Effector CD4-positive, alpha-beta T cell (primary cell): ENCODE measurements at regions not wholly inside any gene's neighbourhood (a gene's known extent, or its start where the extent isn't known, plus 50 kb on each side); places are given as distances from the start of the nearest gene placed in this dataset.

Experiments used
- DNase-seq: peaks from one replicate; pipeline ENCODE4 v3.0.0-alpha.2; 2020

DNA sequence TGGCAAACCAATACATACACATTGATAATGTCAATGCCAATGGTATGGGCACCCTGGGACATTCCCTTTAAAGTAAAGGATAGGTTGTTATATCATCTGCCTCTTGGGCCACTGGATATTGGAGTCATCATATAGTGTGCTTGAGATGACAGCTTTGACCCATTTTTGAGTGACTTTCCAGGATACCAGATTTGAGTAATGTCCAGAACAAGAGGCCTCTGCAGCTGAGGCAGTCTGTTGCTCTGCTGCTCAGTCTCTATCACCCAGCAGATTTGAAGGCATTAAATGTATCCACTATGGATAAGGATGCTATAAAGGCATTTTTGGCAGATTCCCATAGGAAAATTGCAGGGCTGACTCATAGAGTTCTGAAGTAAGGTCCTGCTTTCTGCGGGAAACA is 525.6 kb upstream of the SEMA6A start:
- no peak for DNase-seq

- no peak for DNase-seq
These were observed 523.5 kb upstream of the SEMA6A start for GRCh38 chr5:117098094-117098493.

DNA sequence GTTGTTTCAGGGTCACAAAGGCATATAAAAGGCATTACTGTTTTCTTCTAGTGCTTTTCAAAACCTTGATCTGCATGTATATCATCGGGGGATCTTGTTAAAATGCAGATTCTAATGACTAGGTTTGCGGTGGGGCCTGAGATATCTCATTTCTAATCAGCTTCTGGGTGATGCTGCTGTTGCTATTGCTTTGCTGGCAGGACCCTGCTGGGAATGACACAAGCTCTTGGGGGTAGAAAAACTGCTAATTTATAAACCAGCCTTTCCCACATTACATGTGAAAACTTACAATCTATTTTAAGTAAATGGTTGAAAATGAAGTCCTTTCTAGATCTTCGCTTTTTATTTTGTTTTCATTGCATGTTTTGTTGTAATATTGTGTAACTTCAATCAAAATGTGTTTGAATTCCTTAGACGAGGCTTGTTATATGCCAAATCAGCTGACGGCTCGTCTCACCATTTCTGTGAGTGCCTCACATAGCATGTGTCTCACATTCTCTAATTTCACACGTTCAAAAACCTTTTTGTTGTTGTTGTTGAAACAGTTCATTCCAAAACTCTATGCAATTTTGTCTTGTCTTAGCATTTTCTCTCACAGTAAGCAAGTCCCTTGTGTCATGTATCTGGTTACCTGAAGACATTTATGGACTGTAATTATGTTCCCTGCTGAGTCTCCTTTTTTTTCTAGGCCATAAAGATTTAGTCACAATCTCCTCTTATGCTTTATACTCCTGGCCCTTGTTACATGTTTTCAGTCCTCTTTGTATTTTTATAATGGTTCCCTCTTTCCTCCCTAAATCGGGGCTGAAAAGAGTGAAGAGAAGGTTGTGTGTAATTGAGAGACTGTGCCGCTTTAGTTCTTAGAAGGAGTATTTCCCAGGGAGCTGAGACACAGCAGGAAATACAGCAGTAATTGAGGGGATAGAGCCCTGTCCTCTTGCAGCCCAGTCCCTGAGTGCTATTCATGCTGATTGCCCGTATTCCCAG is 521.0 kb upstream of the SEMA6A start:
- no peak for DNase-seq

DNA sequence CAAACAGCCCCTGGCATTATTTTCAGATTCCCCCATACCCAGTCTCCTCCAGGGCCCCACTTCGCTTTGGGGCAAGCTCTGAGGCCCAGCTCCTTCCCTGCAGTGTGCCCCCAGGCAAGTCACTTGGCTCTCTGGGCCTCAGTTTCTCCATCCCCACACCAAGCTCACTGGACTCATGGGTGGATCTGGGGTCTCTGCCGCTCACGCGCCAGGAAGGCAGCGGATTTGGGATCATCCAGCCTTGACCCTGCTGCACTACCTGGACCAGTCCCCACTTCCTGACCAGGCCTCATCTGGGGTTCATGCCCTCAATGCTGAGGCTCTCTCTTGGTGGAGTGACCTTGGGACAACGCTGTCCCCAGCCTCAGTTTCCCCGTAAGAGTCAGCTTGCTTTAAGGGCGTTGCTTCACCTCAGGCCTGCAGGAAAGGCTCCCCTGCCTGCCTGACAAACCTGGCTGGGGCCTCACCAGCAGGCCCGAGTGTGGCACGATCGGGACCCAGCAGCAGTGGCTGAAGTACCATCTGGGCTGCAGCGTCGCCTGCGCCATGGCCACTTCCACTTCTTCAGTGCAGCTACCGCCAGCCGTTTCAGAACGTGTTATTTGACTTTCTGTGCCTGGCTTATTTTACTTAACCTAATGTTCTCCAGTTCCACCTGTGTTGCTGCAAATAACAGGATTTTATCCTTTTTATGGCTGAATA is 519.6 kb upstream of the SEMA6A start:
- no peak for DNase-seq

GRCh38 chr5:117093653-117094052 is 519.0 kb upstream of the SEMA6A start:
- no peak for DNase-seq

DNA sequence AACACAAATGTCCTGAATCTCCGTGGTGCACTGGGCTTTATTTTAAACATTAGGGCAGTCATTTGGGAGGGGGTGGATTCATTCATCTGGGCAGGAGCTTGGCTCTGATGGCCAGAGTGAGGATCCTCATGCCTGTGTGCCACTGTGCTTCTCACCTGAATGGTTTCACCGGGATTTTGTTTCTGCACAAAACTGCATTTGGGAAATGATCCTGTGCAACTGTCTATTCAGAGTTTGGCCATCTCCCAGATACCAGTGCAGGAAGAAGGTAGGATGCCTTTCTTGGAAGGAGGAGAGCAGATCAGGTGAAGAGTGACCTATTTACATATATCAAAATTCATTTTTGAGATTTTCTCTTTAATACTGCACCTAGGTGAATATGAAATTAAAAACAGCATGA is 514.4 kb upstream of the SEMA6A start:
- no peak for DNase-seq

DNA sequence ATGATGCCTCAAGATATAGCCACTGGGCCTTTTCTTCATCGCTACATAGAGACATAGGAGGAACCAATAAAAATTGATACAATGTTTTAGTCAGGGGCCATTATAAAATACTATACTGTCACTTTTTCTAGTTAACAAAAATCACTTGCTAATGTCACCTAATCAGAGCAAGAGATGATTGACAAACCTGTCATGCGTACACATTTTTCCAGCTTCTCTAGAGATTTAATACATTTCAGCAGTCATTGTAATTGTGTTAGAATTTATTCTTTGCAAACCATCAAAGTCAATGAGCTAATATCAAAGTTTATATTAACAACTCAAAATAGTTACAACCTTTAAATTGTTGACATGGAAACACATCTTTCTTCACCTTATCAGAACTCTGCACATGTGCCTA is 513.6 kb upstream of the SEMA6A start:
- DNase-seq = no peak

DNA sequence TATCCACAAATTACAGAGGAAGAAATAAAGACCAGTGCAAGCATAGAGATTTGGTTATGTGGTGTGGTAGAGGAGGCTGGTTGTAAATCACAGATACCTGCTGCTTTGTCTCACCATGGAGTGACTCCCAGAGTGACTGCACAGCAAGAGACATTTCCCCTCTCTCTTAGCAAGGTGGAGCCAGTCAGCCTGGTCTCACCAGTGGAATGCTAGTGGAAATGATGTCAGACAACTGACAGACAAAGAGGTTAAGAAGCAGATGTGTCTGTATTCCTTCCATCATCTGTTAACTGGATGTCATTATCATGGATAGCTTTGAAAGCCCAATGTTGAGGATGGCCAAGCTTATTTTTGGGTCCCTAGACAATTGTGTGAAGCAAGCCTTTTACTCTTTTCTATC is 509.4 kb upstream of the SEMA6A start:
- no peak for DNase-seq

- no peak for DNase-seq
These were observed 508.4 kb upstream of the SEMA6A start for GRCh38 chr5:117082977-117083376.

DNA sequence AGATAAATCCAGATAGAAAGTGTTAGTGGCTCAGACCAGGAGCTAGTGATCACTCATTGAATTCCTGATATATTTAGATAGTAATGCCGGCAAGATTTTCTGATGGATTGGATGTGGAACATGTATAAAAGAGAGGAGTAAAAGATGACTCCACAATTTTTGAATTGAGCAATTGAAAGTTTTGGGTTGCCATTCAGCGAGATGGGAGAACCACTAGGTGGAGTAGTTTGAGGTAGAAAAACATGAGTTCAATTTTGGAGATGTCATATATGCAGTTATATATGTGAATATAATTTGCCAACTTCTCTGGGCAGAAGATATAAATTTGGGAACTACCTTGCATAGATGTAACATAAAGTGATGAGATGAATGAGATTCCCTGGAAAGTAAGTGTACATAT is 502.5 kb upstream of the SEMA6A start:
- no peak for DNase-seq

DNA sequence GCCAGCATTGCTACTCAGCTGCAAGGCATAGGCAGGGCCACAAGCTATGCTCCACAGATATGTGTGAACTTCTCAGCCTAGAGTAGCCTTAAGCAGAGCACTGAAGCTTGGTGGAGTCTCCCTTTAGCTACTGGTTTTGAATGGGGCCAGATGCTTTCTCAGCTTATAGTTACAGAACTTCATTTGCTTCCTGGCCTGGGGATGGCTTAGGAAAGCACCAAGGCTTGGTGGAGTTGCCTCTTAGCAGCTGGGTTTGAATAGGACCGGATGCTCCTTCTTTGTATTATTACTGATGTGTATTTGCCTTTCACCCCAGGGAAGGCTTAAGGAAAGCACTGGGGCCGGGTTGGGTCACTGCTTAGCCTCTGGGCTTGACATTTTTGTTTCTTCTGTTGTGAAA is 497.8 kb upstream of the SEMA6A start:
- DNase-seq = no peak

DNA sequence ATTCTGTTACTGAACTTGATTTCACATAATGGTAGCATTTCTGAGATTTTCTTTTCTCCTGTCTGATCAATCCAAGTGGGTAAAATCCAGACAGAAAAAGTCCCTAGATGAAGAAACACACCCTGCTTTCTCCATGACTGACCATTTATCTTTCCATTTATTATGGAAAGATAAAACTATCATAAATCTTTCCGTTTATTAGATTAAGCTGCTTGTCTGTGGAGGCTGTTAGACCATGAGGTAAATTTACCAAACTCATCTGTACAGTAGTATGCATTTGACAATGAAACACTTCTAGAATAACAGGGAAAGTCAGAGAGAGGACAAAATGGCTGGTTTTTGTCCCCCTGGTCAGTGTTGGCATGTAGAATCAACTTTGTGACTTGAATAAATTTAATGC is 491.2 kb upstream of the SEMA6A start:
- no peak for DNase-seq

GRCh38 chr5:117065161-117065560 is 490.5 kb upstream of the SEMA6A start:
- no peak for DNase-seq

DNA sequence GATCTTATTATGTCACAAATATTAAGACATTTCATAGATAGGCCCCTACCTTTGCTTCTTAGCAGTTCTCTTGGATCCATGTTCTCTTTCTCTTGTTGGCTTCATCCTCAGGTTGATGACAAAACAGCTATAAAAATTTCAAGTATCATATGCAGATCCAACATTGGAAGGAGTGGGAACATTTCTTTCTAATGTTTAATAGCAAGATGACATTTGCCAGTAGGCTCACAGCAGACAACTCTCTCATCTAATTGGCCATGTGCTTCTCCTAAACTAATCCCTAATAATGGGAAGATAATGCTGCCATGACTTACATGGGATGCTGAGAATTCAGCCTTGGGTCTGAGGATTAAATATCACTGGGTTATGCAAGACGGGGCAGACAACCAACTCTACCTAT is 485.5 kb upstream of the SEMA6A start:
- DNase-seq = no peak

- no peak for DNase-seq
These were observed 484.1 kb upstream of the SEMA6A start for GRCh38 chr5:117058740-117059139.

GRCh38 chr5:117055517-117055916 is 480.9 kb upstream of the SEMA6A start:
- DNase-seq = no peak

DNA sequence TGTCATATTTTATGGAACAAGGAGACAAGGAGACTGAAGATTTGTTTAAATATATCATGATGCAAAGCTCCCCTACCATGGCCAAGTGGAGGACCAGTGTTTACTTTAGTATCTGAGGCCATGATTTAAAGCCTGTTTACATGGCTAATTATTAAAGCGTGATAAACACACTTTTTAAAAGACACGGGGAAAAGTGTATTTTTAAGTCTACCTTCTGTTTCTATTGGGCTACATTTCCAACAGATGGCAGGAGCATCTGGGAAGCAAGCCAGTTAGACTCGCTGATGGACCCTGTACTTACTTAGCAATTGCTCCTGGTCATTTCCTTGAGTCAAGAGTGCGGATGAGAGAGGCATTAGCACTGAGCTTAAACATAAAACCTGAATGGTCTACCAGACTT is 480.3 kb upstream of the SEMA6A start:
- no peak for DNase-seq

DNA sequence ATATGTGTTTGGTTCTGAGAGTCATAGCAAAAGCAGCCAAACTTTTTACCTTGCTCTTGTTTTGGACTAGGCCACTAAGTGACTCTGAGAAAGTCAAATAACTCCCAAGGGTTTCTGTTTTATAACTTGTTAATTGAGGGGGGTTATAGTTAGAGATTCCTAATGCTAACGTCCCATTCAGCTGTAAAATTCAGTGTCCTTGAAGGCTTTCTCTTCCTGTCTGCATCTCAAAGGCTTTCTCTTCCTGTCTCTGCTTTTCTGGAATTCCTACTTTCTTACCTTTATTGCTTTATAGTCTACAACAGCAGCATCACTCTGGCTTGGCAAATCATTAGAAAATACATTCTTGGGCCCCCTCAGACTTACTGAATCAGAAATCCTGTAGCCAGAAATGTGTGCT is 479.5 kb upstream of the SEMA6A start:
- no peak for DNase-seq

DNA sequence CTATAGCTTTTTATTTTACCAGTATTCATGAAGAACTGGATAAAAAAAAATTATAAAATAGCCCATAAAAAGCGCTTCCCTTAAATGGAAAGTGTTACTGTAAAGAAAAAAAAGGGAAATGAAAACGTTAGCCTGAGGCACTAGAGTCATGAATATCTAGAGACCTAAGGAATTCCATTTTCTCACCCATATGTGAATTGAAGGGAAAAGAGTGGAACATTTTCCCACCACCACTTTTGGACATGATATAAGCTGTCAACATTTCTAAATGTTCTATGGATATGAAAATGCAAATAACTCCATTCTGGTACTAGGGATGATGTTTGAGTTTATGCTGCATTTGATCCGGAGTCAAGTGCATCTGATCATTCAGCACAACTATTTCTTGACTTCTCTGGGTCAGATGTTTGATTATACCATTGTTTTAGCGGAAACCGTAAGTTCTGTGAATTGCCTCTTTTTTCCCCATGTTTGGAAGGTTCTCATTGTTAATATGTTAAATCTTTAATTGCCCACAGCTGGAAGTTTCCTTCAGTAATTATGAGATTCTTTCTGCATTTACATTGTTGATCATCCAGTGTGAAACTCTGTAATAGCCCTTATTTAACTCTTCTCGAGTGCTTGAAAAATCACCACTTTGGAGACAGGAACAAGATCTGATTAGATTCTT is 467.4 kb upstream of the SEMA6A start:
- no peak for DNase-seq

- DNase-seq = no peak
These were observed 464.4 kb upstream of the SEMA6A start for GRCh38 chr5:117039035-117039434.

DNA sequence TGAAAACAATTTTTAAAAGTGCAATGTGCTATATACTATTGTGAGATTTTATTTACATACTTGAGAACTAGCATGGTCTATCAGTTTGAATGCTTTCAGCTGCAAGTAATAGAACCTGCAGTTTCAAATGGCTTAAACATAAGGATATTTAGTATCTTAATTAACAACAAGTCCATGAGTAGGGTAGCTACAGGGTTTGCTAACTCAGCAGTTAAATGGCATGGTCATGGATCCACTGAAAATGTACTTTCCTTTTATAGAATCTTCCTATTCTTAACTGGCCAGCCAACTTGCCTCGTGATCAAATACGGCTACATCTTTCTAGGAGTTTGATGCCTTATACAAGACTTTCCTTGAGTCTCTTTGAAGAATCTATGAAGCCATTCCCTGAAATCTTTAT is 452.8 kb upstream of the SEMA6A start:
- DNase-seq = no peak

GRCh38 chr5:117020999-117021398 is 446.4 kb upstream of the SEMA6A start:
- no peak for DNase-seq

DNA sequence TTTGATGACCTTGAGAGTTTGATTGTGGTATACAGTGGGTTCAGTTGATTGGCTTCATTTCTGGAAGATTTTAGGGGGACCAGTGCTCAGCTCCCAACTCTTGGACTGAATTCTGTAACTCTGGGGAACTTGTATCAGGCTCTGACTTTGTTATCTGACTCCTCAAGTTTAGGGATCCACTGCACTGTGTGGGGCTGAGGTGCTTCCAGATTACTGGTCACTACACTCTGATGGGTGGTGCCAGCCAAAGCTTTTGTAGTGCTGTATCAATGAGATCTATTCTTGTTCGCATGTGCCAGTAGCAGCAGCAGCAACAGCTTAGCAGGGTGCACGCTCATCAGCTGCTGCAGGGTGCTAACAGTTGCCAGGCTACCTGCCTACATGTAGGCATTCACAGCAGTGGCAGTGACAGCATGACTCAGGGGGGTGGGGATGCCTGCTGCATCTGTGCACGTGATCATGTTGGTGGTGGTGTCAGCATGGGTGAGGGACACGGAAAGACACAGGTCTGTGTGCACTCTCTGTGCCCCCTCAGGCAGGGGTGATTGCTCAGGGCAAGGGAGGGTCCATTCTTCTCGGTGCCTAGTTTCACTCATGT is 438.8 kb upstream of the SEMA6A start:
- DNase-seq = no peak
